Trophoblast cell (in vitro differentiated cells and primary cell): ENCODE measurements at regions not wholly inside any gene's neighbourhood (a gene's known extent, or its start where the extent isn't known, plus 50 kb on each side); places are given as distances from the start of the nearest gene placed in this dataset.

Experiments
- DNase-seq, 2 donors: peaks; one replicate each; pipeline ENCODE4 v3.0.0-alpha.2; 2016
- H2AFZ ChIP-seq: 2 replicates; pipeline ENCODE4 v1.6.1; 2013; ENCODE audit warnings: low read length, moderate library complexity, mild to moderate bottlenecking; ENCODE audit not compliant: insufficient read depth, poor library complexity
- H2AK5ac ChIP-seq: 2 replicates; pipeline ENCODE4 v1.6.1; 2013; ENCODE audit warnings: mild to moderate bottlenecking, low read length
- H2BK120ac ChIP-seq: 2 replicates; pipeline ENCODE4 v1.6.1; 2013; ENCODE audit warnings: low read length, mild to moderate bottlenecking, moderate library complexity; ENCODE audit not compliant: insufficient read depth, poor library complexity
- H2BK12ac ChIP-seq: 2 replicates; pipeline ENCODE4 v1.6.1; 2013; ENCODE audit warnings: mild to moderate bottlenecking, low read length, moderate library complexity
- H2BK5ac ChIP-seq: 2 replicates; pipeline ENCODE4 v1.6.1; 2013; ENCODE audit warnings: low read length, low read depth, moderate library complexity, mild to moderate bottlenecking; ENCODE audit not compliant: poor library complexity
- H3K14ac ChIP-seq: 2 replicates; pipeline ENCODE4 v1.6.1; 2013; ENCODE audit warnings: mild to moderate bottlenecking, low read length
- H3K18ac ChIP-seq: 2 replicates; pipeline ENCODE4 v1.6.1; 2013; ENCODE audit warnings: mild to moderate bottlenecking, low read length
- H3K23ac ChIP-seq: 2 replicates; pipeline ENCODE4 v1.6.1; 2013; ENCODE audit warnings: low read length
- H3K27ac ChIP-seq: 2 replicates; pipeline ENCODE4 v1.5.1; 2013; ENCODE audit warnings: low read depth, mild to moderate bottlenecking, inconsistent platforms, low read length, moderate library complexity
- H3K27me3 ChIP-seq: 2 replicates; pipeline ENCODE4 v1.6.1; 2013; ENCODE audit warnings: inconsistent platforms, mild to moderate bottlenecking, low read length, moderate library complexity; ENCODE audit not compliant: insufficient read depth
- H3K36me3 ChIP-seq, 2 experiments: 1 replicate in 1 of 2; 2 replicates in 1 of 2; pipeline ENCODE4 v1.6.1; 2013; ENCODE audit warnings: low read length in 2 of 2, mild to moderate bottlenecking in 2 of 2, moderate library complexity in 1 of 2; ENCODE audit not compliant: insufficient read depth in 2 of 2, control insufficient read depth in 1 of 2
- H3K4ac ChIP-seq: 2 replicates; pipeline ENCODE4 v1.6.1; 2013; ENCODE audit warnings: low read depth, mild to moderate bottlenecking, low read length, moderate library complexity
- H3K4me1 ChIP-seq, 2 experiments: 1 replicate in 1 of 2; 2 replicates in 1 of 2; pipeline ENCODE4 v1.6.1; 2013; ENCODE audit warnings: low read length in 2 of 2, mild to moderate bottlenecking in 2 of 2, moderate library complexity in 1 of 2; ENCODE audit not compliant: insufficient read depth in 2 of 2, control insufficient read depth in 1 of 2
- H3K4me2 ChIP-seq: 2 replicates; pipeline ENCODE4 v1.6.1; 2013; ENCODE audit warnings: inconsistent platforms, mild to moderate bottlenecking, low read length, moderate library complexity
- H3K4me3 ChIP-seq: 2 replicates; pipeline ENCODE4 v1.5.1; 2013; ENCODE audit warnings: mild to moderate bottlenecking, low read depth, low read length, inconsistent platforms
- H3K79me1 ChIP-seq: one replicate; pipeline ENCODE4 v1.6.1; 2013; ENCODE audit warnings: low read length
- H3K79me2 ChIP-seq: 2 replicates; pipeline ENCODE4 v1.6.1; 2013; ENCODE audit warnings: low read length, mild to moderate bottlenecking; ENCODE audit not compliant: control insufficient read depth, insufficient read depth, poor library complexity
- H3K9ac ChIP-seq: 2 replicates; pipeline ENCODE4 v1.6.1; 2013; ENCODE audit warnings: mild to moderate bottlenecking, low read length
- H3K9me3 ChIP-seq: 2 replicates; pipeline ENCODE4 v1.6.1; 2013; ENCODE audit warnings: low read depth, mild to moderate bottlenecking, control low read depth, inconsistent platforms, low read length; ENCODE audit not compliant: insufficient read depth
- H4K12ac ChIP-seq: 2 replicates; pipeline ENCODE4 v1.6.1; 2013; ENCODE audit warnings: low read depth, mild to moderate bottlenecking, low read length, moderate library complexity
- H4K8ac ChIP-seq: 2 replicates; pipeline ENCODE4 v1.6.1; 2013; ENCODE audit warnings: low read depth, mild to moderate bottlenecking, low read length, moderate library complexity
- H4K91ac ChIP-seq: one replicate; pipeline ENCODE4 v1.6.1; 2013; ENCODE audit warnings: low read depth, mild to moderate bottlenecking, low read length, moderate library complexity
- WGBS: extraction: QIAGEN DNeasy Blood & Tissue Kit; methylation state at CpG from one replicate; pipeline ENCODE4 v1.1.7; 2013; ENCODE audit warnings: missing lambda C conversion rate; ENCODE audit not compliant: insufficient read length, insufficient coverage; ENCODE audit errors: extremely low coverage; 5-methylcytosine and 5-hydroxymethylcytosine counted together

GRCh38 chr4:185955151-185955770, 113.7 kb upstream of the TLR3 start:
- Histone ChIP-seq H3K4me2 (no peak overlapping the region), H4K8ac (no peak overlapping the region), H3K9ac (no peak overlapping the region), H2BK120ac (no peak overlapping the region), H3K79me1 (no peaks in the 10 kb centered on the region), H2AFZ (no peak overlapping the region), H3K9me3 (no peaks in the 10 kb centered on the region), H3K14ac (no peak overlapping the region), H3K4me1 (no peaks in the 10 kb centered on the region), H3K18ac (no peak overlapping the region), H2BK12ac (no peak overlapping the region), H3K23ac (no peak overlapping the region), H3K36me3 (no peaks in the 10 kb centered on the region), H2AK5ac (no peak overlapping the region), H3K4me3 (no peak overlapping the region), H3K27me3 (no peaks in the 10 kb centered on the region), H3K27ac (no peak overlapping the region), H2BK5ac (no peak overlapping the region), H4K12ac (no peak overlapping the region), H3K79me2 (no peaks in the 10 kb centered on the region), H4K91ac (no peak overlapping the region), H3K4ac (no peak overlapping the region)
- WGBS: no CpG with 5 or more reads among the region's 7 CpGs
- DNase-seq: no peak

GRCh38 chr4:185955826-185956543, 113.0 kb upstream of the TLR3 start:
- H4K8ac ChIP-seq: no peak overlapping the region
- H3K4me1 ChIP-seq: no peaks in the 10 kb centered on the region
- H3K23ac ChIP-seq: no peak overlapping the region
- no peak overlapping the region for H4K12ac ChIP-seq
- no peak overlapping the region for H3K18ac ChIP-seq
- H3K4me2 ChIP-seq: no peak overlapping the region
- no peaks in the 10 kb centered on the region for H3K36me3 ChIP-seq
- H3K4ac ChIP-seq: no peak overlapping the region
- no peak overlapping the region for H3K4me3 ChIP-seq
- H3K27ac ChIP-seq: no peak overlapping the region
- H2BK12ac ChIP-seq: no peak overlapping the region
- H3K9me3 ChIP-seq: no peaks in the 10 kb centered on the region
- no peak overlapping the region for H4K91ac ChIP-seq
- no peaks in the 10 kb centered on the region for H3K79me2 ChIP-seq
- DNase-seq: no peak
- WGBS: no CpG with 5 or more reads among the region's 15 CpGs
- no peak overlapping the region for H2AK5ac ChIP-seq
- no peak overlapping the region for H2BK5ac ChIP-seq
- H3K9ac ChIP-seq: no peak overlapping the region
- no peak overlapping the region for H2BK120ac ChIP-seq
- H3K79me1 ChIP-seq: no peaks in the 10 kb centered on the region
- H3K14ac ChIP-seq: no peak overlapping the region
- no peaks in the 10 kb centered on the region for H3K27me3 ChIP-seq
- H2AFZ ChIP-seq: no peak overlapping the region

- H3K4me3 ChIP-seq: no peak overlapping the region
- no peaks in the 10 kb centered on the region for H3K9me3 ChIP-seq
- no peaks in the 10 kb centered on the region for H3K4me1 ChIP-seq
- no peak overlapping the region for H2AFZ ChIP-seq
- no peak overlapping the region for H3K14ac ChIP-seq
- H3K27me3 ChIP-seq: no peaks in the 10 kb centered on the region
- H3K36me3 ChIP-seq: no peaks in the 10 kb centered on the region
- no peaks in the 10 kb centered on the region for H3K79me2 ChIP-seq
- no peak overlapping the region for H3K4ac ChIP-seq
- no peaks in the 10 kb centered on the region for H3K79me1 ChIP-seq
- no peak overlapping the region for H2BK120ac ChIP-seq
- no peak overlapping the region for H3K27ac ChIP-seq
- H4K8ac ChIP-seq: no peak overlapping the region
- no peak overlapping the region for H4K91ac ChIP-seq
- no peak overlapping the region for H2BK5ac ChIP-seq
- no peak overlapping the region for H3K9ac ChIP-seq
- no peak overlapping the region for H4K12ac ChIP-seq
- no peak overlapping the region for H3K4me2 ChIP-seq
- H3K18ac ChIP-seq: no peak overlapping the region
- no peak overlapping the region for H3K23ac ChIP-seq
- no CpG with 5 or more reads among the region's 4 CpGs for WGBS
- DNase-seq: no peak
- no peak overlapping the region for H2BK12ac ChIP-seq
- no peak overlapping the region for H2AK5ac ChIP-seq
These were observed 112.4 kb upstream of the TLR3 start for GRCh38 chr4:185956544-185956940.

- Histone ChIP-seq H3K4me2 (no peak overlapping the region), H2BK120ac (no peak overlapping the region), H3K18ac (no peak overlapping the region), H3K9ac (no peak overlapping the region), H4K91ac (no peak overlapping the region), H4K12ac (no peak overlapping the region), H3K9me3 (no peaks in the 10 kb centered on the region), H3K4me1 (no peaks in the 10 kb centered on the region), H3K23ac (no peak overlapping the region), H2AFZ (no peak overlapping the region), H2BK12ac (no peak overlapping the region), H3K79me1 (no peaks in the 10 kb centered on the region), H3K14ac (no peak overlapping the region), H3K36me3 (no peaks in the 10 kb centered on the region), H3K27ac (no peak overlapping the region), H2BK5ac (no peak overlapping the region), H3K4ac (no peak overlapping the region), H3K27me3 (no peaks in the 10 kb centered on the region), H4K8ac (no peak overlapping the region), H3K4me3 (no peak overlapping the region), H2AK5ac (no peak overlapping the region), H3K79me2 (no peaks in the 10 kb centered on the region)
- no CpG with 5 or more reads among the region's 3 CpGs for WGBS
- no peak for DNase-seq
These were observed 110.7 kb upstream of the TLR3 start for GRCh38 chr4:185958094-185958747.
